BJ (cell line): ENCODE measurements at regions not wholly inside any gene's neighbourhood (a gene's known extent, or its start where the extent isn't known, plus 50 kb on each side); places are given as distances from the start of the nearest gene placed in this dataset.
"Not testable (repeated sequence)": the region's sequence is repeated elsewhere in the genome, so short reads cannot be mapped to it uniquely, and the experiment has no call there.

Source experiments
- CTCF ChIA-PET: fragments of 350-600 bp; formaldehyde crosslinking; extraction: SDS; loops from one replicate; lab custom pipeline; 2021; ENCODE audit warnings: antibody characterized with exemption, inconsistent platforms; lab: Yijun Ruan, JAX
- POLR2A ChIA-PET: fragments of 300-600 bp; sonication (Branson Sonifier 250); formaldehyde crosslinking; extraction: SDS; loops from one replicate; lab custom pipeline; 2021; ENCODE audit warnings: antibody characterized with exemption; lab: Charles Lee
- DNase-seq: peaks from one replicate; pipeline ENCODE4 v3.0.0-alpha.2; 2011; ENCODE audit warnings: low read depth
- H3K27me3 ChIP-seq: 2 replicates; pipeline ENCODE4 v1.6.0; 2011; ENCODE audit warnings: low read length; ENCODE audit not compliant: control insufficient read depth, insufficient read depth
- H3K36me3 ChIP-seq: 2 replicates; pipeline ENCODE4 v1.5.1; 2011; ENCODE audit warnings: low read length; ENCODE audit not compliant: control insufficient read depth, insufficient read depth
- H3K4me3 ChIP-seq: 2 replicates; pipeline ENCODE4 v1.5.1; 2011; ENCODE audit warnings: low read depth, mild to moderate bottlenecking, control low read depth, low read length
- TF ChIP-seq, protein P1 (sequence below): IDR thresholded peaks from 2 replicates; pipeline ENCODE4 v1.5.1; 2011; ENCODE audit warnings: low read depth, mild to moderate bottlenecking, control low read depth, inconsistent platforms, low read length, moderate library complexity; ENCODE audit not compliant: insufficient read depth

DNA sequence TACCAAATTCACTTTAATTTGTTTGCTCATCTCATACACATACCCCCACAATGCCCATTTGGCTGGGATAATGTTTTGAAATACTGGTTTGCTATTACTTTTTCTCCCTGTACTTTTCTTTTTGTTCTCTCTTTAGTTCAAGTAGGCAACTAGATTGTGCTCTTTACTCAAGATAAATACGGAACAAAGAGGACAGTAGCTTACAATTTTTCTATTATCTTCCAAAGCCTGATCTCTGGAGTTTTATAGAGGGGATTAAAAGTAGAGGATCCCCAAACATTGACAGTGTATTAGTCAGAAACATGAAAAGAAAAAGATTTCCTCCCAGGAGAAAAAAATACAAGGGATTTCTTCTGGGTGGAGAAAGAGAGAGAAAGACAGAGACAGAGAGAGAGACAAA is 102.1 kb upstream of the FSCB start:
- TF ChIP-seq, protein P1, sequence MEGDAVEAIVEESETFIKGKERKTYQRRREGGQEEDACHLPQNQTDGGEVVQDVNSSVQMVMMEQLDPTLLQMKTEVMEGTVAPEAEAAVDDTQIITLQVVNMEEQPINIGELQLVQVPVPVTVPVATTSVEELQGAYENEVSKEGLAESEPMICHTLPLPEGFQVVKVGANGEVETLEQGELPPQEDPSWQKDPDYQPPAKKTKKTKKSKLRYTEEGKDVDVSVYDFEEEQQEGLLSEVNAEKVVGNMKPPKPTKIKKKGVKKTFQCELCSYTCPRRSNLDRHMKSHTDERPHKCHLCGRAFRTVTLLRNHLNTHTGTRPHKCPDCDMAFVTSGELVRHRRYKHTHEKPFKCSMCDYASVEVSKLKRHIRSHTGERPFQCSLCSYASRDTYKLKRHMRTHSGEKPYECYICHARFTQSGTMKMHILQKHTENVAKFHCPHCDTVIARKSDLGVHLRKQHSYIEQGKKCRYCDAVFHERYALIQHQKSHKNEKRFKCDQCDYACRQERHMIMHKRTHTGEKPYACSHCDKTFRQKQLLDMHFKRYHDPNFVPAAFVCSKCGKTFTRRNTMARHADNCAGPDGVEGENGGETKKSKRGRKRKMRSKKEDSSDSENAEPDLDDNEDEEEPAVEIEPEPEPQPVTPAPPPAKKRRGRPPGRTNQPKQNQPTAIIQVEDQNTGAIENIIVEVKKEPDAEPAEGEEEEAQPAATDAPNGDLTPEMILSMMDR: no peak
- Histone ChIP-seq H3K27me3 (no peaks in the 10 kb centered on the region), H3K36me3 (no peaks in the 10 kb centered on the region), H3K4me3 (no peak overlapping the region)
- ChIA-PET CTCF (no interaction called here), POLR2A (no interaction called here)
- DNase-seq: no peak

DNA sequence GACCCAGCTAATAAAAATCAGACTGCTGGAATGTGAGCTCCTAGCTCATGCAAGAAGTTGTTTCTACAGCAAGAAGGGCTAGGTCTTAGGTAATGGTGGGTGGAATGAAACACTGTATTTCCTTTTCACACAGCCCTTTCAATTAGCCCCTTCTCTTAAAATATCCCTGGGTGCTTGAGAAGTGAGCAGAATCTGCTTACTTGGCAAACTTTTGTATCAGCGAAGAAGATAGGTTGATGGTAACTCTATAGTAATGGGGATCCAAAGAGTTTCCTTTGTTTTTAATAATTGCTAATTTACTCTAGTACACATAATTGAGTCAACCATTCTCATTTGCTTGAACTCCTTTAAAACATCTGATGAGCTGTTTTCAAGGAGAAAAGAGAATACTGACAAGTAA is 100.6 kb upstream of the FSCB start:
- CTCF ChIA-PET: interaction anchor here (0.6 kb wide), 1 partner anchor 113 kb away, joined by 3 read pairs; no protein-coding TSS in a partner anchor
- no peak overlapping the region for H3K4me3 ChIP-seq
- DNase-seq: no peak
- POLR2A ChIA-PET: no interaction called here
- TF ChIP-seq, protein P1: no peak
- no peaks in the 10 kb centered on the region for H3K36me3 ChIP-seq
- no peaks in the 10 kb centered on the region for H3K27me3 ChIP-seq

DNA sequence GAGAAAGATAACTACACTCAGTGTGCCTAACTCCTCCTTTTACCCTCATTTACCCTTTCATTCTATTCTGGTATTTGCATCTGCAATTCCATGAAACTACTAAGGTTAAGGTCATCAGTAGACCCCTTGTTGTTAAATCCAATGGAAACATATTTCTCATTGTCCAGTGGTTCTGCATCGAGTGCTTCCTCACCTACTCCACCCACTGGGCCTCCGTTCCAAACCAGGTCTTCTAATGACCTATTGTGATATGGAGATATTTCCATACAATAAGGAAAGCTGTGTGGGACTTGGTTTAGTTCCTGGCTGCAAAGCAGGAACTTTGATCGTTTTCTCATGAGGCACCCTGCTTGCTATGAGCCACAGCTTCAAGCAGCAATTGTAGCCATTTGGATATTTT is 99.5 kb upstream of the FSCB start:
- TF ChIP-seq, protein P1: no peak
- ChIA-PET POLR2A (no interaction called here), CTCF (no interaction called here)
- no peak for DNase-seq
- no peak overlapping the region for H3K4me3 ChIP-seq
- H3K27me3 ChIP-seq: no peaks in the 10 kb centered on the region
- no peaks in the 10 kb centered on the region for H3K36me3 ChIP-seq

DNA sequence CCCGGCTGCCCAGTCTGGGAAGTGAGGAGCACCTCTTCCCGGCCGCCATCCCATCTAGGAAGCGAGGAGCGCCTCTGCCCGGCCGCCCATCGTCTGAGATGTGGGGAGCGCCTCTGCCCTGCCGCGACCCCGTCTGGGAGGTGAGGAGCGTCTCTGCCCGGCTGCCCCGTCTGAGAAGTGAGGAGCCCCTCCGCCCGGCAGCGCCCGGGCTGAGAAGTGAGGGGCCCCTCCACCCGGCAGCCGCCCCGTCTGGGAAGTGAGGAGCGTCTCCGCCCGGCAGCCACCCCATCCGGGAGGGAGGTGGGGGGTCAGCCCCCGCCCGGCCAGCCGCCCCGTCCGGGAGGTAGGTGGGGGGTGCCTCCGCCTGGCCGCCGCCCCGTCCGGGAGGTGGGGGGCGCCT is 94.2 kb upstream of the FSCB start:
- H3K36me3 ChIP-seq, H3K27me3 ChIP-seq, H3K4me3 ChIP-seq, CTCF ChIA-PET, DNase-seq, POLR2A ChIA-PET: not testable (repeated sequence)

DNA sequence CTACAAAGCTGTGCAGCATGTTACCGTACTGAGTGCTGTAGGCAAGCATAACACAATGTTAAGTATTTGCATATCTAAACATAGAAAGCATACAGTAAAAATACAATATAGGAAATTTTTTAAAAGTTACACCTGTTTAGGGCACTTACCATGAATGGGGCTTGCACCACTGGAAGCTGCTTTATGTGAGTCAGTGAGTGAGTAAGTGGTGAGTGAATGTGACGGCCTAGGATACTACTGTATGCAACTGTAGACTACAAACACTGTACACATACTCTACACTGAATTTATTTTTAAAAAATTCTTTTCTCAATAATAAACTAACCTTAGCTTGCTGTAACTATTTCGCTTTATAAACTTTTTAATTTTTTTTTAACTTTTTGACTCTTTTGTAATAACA is 82.1 kb upstream of the FSCB start:
- DNase-seq: no peak
- Histone ChIP-seq H3K36me3 (no peaks in the 10 kb centered on the region), H3K27me3 (no peaks in the 10 kb centered on the region), H3K4me3 (no peak overlapping the region)
- ChIA-PET POLR2A (no interaction called here), CTCF (no interaction called here)
- TF ChIP-seq, protein P1: no peak

- no peak for DNase-seq
- H3K27me3 ChIP-seq: no peaks in the 10 kb centered on the region
- no peaks in the 10 kb centered on the region for H3K36me3 ChIP-seq
- no peak overlapping the region for H3K4me3 ChIP-seq
- POLR2A ChIA-PET: no interaction called here
- CTCF ChIA-PET: no interaction called here
- TF ChIP-seq, protein P1: no peak
These were observed 79.8 kb upstream of the FSCB start for GRCh38 chr14:44586910-44587309.
